Small intestine (tissue), 7 donors: ENCODE measurements at regions not wholly inside any gene's neighbourhood (a gene's known extent, or its start where the extent isn't known, plus 50 kb on each side); places are given as distances from the start of the nearest gene placed in this dataset.
A peak's percentile ranks its signal among the peaks of the same experiment; 100 is the strongest.

Source experiments
- DNase-seq, 2 donors: peaks; one replicate each; pipeline versions ENCODE4 v3.0.0 to v3.0.0-alpha.2; 2013
- FAIRE-seq: peaks from 2 replicates; lab custom pipeline; 2012; peaks lifted over from hg19 to GRCh38; lab: Jason Lieb, UNC
- H3K27ac ChIP-seq, 3 donors: one replicate each; pipeline ENCODE4 v1.5.1; 2013; ENCODE audit warnings: low read length in 2 of 3, mild to moderate bottlenecking in 2 of 3, control low read depth in 1 of 3, inconsistent platforms in 1 of 3, low read depth in 1 of 3, moderate library complexity in 1 of 3
- H3K27me3 ChIP-seq, 3 donors: one replicate each; pipeline ENCODE4 v1.6.1; 2013; ENCODE audit warnings: low read length in 3 of 3, inconsistent platforms in 1 of 3; ENCODE audit not compliant: control insufficient read depth in 3 of 3, insufficient read depth in 3 of 3
- H3K36me3 ChIP-seq, 3 donors: one replicate each; pipeline ENCODE4 v1.6.1; 2013; ENCODE audit warnings: low read length in 3 of 3, inconsistent platforms in 1 of 3, low read depth in 1 of 3, mild to moderate bottlenecking in 1 of 3, moderate library complexity in 1 of 3; ENCODE audit not compliant: control insufficient read depth in 3 of 3, insufficient read depth in 2 of 3
- H3K4me1 ChIP-seq, 3 donors: one replicate each; pipeline ENCODE4 v1.6.1; 2013; ENCODE audit warnings: low read length in 2 of 3, inconsistent platforms in 1 of 3, low read depth in 1 of 3, mild to moderate bottlenecking in 1 of 3, moderate library complexity in 1 of 3; ENCODE audit not compliant: control insufficient read depth in 3 of 3, insufficient read depth in 2 of 3
- H3K4me3 ChIP-seq, 3 donors: one replicate each; pipeline ENCODE4 v1.5.1; 2013; ENCODE audit warnings: low read length in 3 of 3, control low read depth in 1 of 3, inconsistent platforms in 1 of 3, low read depth in 1 of 3, mild to moderate bottlenecking in 1 of 3, moderate library complexity in 1 of 3
- H3K9me3 ChIP-seq, 2 donors: one replicate each; pipeline ENCODE4 v1.6.1; 2013; ENCODE audit warnings: low read depth in 1 of 2, low read length in 1 of 2; ENCODE audit not compliant: control insufficient read depth in 2 of 2, insufficient read depth in 1 of 2
- WGBS, 3 donors: extraction: QIAGEN DNeasy Blood & Tissue Kit; methylation state at CpG; one replicate each; pipeline ENCODE4 v1.1.7; 2013; 5-methylcytosine and 5-hydroxymethylcytosine counted together
- donor health status: healthy with polysubstance abuse.
- donor health status: control.
- donor health status: control.
- donor health status: Bipolar disorder and iron deficiency.
- donor health status: healthy.

- FAIRE-seq: no peak
These were observed 85.9 kb upstream of the IL12A start for GRCh38 chr3:159902546-159903314.

DNA sequence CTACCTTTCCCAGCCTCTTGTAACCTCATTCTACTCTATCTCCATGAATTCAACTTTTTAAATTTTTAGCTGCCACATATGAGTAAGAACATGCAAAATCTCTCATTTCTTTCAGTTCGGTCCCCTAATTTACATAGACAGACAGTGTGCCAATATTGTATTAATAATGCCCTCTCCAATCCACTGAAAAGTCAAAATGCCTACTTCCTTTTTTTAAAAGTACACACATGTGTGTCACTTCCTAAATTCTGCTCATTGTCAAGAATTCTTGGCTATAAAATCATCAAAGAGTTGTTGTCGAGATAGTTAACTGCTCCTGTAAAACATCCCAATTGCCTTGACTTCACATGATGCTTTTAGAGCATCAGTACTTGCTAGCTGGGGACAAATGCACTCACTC, 84.2 kb upstream of the IL12A start:
- Histone ChIP-seq H3K36me3 (no peaks in the 10 kb centered on the region), H3K9me3 (no peaks in the 10 kb centered on the region), H3K27me3 (no peaks in the 10 kb centered on the region), H3K4me1 (no peaks in the 10 kb centered on the region), H3K27ac (no peak overlapping the region), H3K4me3 (no peak overlapping the region)
- FAIRE-seq (no peak), DNase-seq (no peak)
- WGBS, 3 donors: 64 to 74% (median 68%) methylated on average over 2 of the region's 2 CpGs

More at GRCh38 chr3:159902546-159903314, 85.9 kb upstream of the IL12A start:
- Histone ChIP-seq H3K4me1 (no peaks in the 10 kb centered on the region), H3K27me3 (no peaks in the 10 kb centered on the region), H3K27ac (no peak overlapping the region), H3K9me3 (no peaks in the 10 kb centered on the region), H3K36me3 (no peaks in the 10 kb centered on the region), H3K4me3 (no peak overlapping the region)
- no peak for DNase-seq
- 65 to 73% (median 66%) methylated on average over 8 of the region's 8 CpGs for WGBS, 3 donors

DNA sequence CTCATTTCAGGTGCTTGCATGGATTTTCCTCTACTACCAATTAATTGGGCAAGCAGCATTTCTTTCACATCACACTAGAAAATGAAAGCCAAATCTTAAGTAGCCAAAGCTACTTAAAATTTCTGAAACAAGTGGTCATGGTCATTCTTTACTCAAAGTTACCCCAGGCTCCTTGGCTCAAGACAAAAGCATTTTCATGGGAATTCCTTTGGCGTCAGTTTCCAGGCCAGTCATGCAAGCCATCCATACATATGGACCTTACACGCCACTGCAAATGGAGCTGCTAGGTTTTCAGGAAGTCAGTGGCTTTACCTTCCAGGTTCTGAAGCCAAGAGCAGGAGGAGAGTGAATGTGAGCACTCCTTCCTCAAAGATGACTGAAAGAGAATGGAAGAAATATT, 83.7 kb upstream of the IL12A start:
- Histone ChIP-seq H3K27ac (no peak overlapping the region), H3K9me3 (no peaks in the 10 kb centered on the region), H3K27me3 (no peaks in the 10 kb centered on the region), H3K4me1 (no peaks in the 10 kb centered on the region), H3K36me3 (no peaks in the 10 kb centered on the region), H3K4me3 (no peak overlapping the region)
- DNase-seq (no peak), FAIRE-seq (no peak)
- 85 to 91% (median 87%) methylated on average over 2 of the region's 2 CpGs for whole genome bisulfite sequencing, 3 donors

DNA sequence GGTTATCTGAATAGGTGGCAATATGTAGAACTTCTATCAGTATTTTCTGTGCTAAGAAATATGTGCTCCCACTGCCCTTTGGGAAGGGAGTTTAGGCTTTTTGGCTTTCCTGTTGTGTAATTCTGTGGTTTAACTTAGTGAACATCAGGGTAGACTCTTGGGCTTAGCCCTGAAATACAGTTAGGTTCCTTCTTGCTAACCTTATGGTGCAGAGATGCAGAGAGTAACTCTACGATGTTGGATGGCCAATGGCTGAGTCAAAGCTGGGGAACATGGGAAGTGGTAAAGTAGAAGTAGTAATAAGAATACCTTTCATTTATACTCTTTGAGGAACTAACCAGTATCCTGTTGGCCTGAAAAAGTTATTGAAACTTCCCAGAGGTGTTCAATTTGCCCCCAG, 80.8 kb upstream of the IL12A start:
- Histone ChIP-seq H3K27me3 (no peaks in the 10 kb centered on the region), H3K4me3 (no peak overlapping the region)
- no peak for FAIRE-seq

DNA sequence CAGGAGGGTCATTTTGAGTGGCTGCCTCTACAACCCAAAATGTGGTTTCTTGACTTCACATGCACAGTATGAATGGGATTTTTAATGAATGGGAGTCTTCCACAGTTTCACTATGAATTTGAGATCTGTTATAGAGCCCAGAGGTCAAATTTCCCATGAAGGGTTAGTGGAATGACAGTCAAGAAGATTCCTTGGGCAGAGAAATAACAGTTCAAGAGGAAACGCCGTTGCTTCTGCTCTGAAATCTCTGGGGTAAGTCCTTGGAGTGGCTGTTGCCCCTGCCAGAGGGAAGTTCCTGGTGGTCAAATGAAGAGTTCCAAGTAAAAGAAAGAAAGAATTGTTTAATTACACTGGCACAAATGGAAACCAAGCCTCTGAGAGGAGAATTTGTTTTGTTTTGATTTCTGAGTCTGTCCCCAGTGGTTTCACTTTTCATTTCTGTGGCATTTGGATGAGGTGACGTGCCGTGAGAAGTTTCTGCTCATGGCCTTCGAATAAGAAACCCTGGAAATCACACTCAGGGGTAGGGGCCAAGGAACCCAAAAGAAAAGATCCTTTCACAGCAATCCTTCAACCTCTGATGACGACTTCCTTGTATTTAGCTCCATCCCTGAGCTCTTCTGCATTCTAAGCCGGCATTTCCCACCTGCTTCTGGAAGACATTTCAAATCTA, 77.5 kb upstream of the IL12A start:
- DNase-seq: peak; percentile 27 to 55
- H3K36me3 ChIP-seq: no peaks in the 10 kb centered on the region
- H3K27me3 ChIP-seq: no peaks in the 10 kb centered on the region
- no peak for FAIRE-seq
- H3K4me3 ChIP-seq: peak overlapping the region in 1 of 3 donors; percentile 16
- H3K27ac ChIP-seq: peak overlapping the region in 1 of 3 donors; percentile 64
- H3K4me1 ChIP-seq: peaks cover 0 to 11% (median 8%) of the 10 kb centered on the region in 3 donors
- WGBS, 3 donors: 31 to 38% (median 32%) methylated on average over 7 of the region's 7 CpGs
- no peaks in the 10 kb centered on the region for H3K9me3 ChIP-seq

More for the DNA sequence above, 80.8 kb upstream of the IL12A start:
- H3K4me1 ChIP-seq: peaks cover 0 to 8% (median 4%) of the 10 kb centered on the region in 3 donors
- no peaks in the 10 kb centered on the region for H3K36me3 ChIP-seq
- 69 to 92% (median 75%) methylated on average over 1 of the region's 1 CpG for WGBS, 3 donors
- no peaks in the 10 kb centered on the region for H3K9me3 ChIP-seq
- no peak for DNase-seq
- H3K27ac ChIP-seq: no peak overlapping the region

- Histone ChIP-seq H3K27ac (no peak overlapping the region), H3K27me3 (no peaks in the 10 kb centered on the region), H3K9me3 (no peaks in the 10 kb centered on the region), H3K4me1 (peaks cover 0 to 11% (median 8%) of the 10 kb centered on the region in 3 donors), H3K4me3 (peak overlapping the region in 1 of 3 donors; percentile 16), H3K36me3 (no peaks in the 10 kb centered on the region)
- WGBS, 3 donors: 59 to 87% (median 68%) methylated on average over 2 of the region's 2 CpGs
- DNase-seq: peak in 1 of 2 donors; percentile 16
- no peak for FAIRE-seq
These were observed 77.0 kb upstream of the IL12A start for GRCh38 chr3:159911664-159912037.

GRCh38 chr3:159913712-159914414, 74.8 kb upstream of the IL12A start:
- Histone ChIP-seq H3K27me3 (no peaks in the 10 kb centered on the region), H3K4me3 (no peak overlapping the region), H3K27ac (no peak overlapping the region), H3K9me3 (no peaks in the 10 kb centered on the region), H3K4me1 (peaks cover 0 to 11% (median 8%) of the 10 kb centered on the region in 3 donors), H3K36me3 (no peaks in the 10 kb centered on the region)
- DNase-seq (peak; percentile 8 to 42), FAIRE-seq (no peak)
- WGBS, 3 donors: 40 to 57% (median 53%) methylated on average over 1 of the region's 1 CpG

- 74 to 81% (median 79%) methylated on average over 3 of the region's 3 CpGs for WGBS, 3 donors
- FAIRE-seq: no peak
These were observed 74.2 kb upstream of the IL12A start for GRCh38 chr3:159914426-159914825.

More at GRCh38 chr3:159914426-159914825, 74.2 kb upstream of the IL12A start:
- no peak for DNase-seq
- no peak overlapping the region for H3K4me3 ChIP-seq
- H3K36me3 ChIP-seq: no peaks in the 10 kb centered on the region
- H3K27ac ChIP-seq: no peak overlapping the region
- H3K27me3 ChIP-seq: no peaks in the 10 kb centered on the region
- peaks cover 0 to 11% (median 8%) of the 10 kb centered on the region in 3 donors for H3K4me1 ChIP-seq
- no peaks in the 10 kb centered on the region for H3K9me3 ChIP-seq
